D721Med (cell line): ENCODE measurements at regions not wholly inside any gene's neighbourhood (a gene's known extent, or its start where the extent isn't known, plus 50 kb on each side); places are given as distances from the start of the nearest gene placed in this dataset.
A peak's percentile ranks its signal among the peaks of the same experiment; 100 is the strongest.

Experiments
- DNase-seq: peaks from one replicate; pipeline ENCODE4 v3.0.0; 2011; ENCODE audit warnings: low spot score; ENCODE audit not compliant: insufficient read length
- FAIRE-seq: peaks from 2 replicates; lab custom pipeline; 2011; peaks lifted over from hg19 to GRCh38; lab: Jason Lieb, UNC
- TF ChIP-seq, protein P1 (sequence below): IDR thresholded peaks from 2 replicates; pipeline ENCODE4 v1.5.1; 2012; ENCODE audit warnings: mild to moderate bottlenecking, control low read depth; ENCODE audit not compliant: insufficient read depth; ENCODE audit errors: missing control alignments

DNA sequence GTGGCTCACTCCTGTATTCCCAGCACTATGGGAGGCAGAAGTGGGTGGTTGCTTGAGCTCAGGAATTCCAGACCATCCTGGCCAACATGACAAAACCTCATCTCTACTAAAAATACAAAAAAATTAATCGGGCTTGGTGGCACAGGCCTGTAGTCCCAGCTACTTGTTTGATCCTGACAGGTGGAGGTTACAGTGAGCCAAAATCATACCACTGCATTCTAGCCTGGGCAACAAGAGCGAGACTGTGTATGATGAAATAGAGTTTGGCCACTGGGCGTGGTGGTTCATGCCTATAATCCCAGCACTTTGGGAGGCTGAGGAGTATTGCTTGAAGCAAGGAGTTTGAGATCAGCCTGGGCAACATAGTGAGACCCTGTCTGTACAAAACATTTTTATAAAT is 173.3 kb downstream of the TANC2 start:
- no peak for DNase-seq
- FAIRE-seq: no peak
- TF ChIP-seq, protein P1, sequence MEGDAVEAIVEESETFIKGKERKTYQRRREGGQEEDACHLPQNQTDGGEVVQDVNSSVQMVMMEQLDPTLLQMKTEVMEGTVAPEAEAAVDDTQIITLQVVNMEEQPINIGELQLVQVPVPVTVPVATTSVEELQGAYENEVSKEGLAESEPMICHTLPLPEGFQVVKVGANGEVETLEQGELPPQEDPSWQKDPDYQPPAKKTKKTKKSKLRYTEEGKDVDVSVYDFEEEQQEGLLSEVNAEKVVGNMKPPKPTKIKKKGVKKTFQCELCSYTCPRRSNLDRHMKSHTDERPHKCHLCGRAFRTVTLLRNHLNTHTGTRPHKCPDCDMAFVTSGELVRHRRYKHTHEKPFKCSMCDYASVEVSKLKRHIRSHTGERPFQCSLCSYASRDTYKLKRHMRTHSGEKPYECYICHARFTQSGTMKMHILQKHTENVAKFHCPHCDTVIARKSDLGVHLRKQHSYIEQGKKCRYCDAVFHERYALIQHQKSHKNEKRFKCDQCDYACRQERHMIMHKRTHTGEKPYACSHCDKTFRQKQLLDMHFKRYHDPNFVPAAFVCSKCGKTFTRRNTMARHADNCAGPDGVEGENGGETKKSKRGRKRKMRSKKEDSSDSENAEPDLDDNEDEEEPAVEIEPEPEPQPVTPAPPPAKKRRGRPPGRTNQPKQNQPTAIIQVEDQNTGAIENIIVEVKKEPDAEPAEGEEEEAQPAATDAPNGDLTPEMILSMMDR: no peak

DNA sequence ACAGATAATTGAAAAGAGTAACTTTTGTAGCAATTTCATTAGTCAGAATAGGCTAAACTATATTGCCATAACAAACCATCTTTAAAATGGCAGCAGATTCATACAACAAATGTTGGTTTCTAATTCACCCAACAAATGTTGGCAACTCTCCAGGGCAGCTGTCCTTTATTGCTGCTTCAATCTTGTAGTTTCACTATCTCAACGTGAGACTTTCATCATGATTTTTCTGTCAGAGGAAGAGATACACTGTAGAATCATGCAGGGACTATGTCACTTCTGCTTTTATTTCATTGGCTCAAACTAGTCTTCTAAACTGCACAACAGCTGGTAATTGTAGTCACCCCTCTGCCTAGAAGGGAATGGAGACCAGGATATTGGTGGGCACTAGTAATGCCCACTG is 174.2 kb downstream of the TANC2 start:
- TF ChIP-seq, protein P1: no peak
- no peak for DNase-seq
- no peak for FAIRE-seq

- FAIRE-seq (no peak), DNase-seq (no peak)
- TF ChIP-seq, protein P1: no peak
These were observed 176.8 kb downstream of the TANC2 start for GRCh38 chr17:63142836-63143235.

GRCh38 chr17:63150490-63150889 is 184.5 kb downstream of the TANC2 start:
- DNase-seq: no peak
- TF ChIP-seq, protein P1: no peak
- peak; percentile 96 for FAIRE-seq

DNA sequence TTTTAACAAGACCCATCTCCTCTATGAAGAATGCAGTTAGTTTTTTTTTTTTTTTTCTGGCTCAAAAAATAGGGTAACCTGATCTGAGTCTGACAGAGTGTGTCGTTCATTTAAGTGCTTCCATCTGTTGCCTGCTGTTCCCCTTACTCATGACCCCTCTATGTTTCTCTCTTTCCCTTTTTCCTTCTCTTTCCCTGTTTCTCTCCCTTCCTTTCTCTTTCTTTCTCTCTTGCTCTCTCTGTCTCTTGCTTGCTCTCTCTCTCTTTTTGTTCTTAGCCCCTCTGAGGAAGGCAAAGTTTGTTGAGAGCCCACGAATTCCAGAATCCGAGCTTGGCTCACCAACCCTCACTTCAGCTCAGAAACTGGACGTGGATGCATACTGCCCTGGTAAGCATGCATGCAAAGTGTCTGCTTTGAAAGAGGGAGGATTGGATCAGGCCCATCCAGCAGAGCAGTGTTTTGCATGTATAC is 185.0 kb downstream of the TANC2 start:
- FAIRE-seq (no peak), DNase-seq (no peak)
- TF ChIP-seq, protein P1: no peak

DNA sequence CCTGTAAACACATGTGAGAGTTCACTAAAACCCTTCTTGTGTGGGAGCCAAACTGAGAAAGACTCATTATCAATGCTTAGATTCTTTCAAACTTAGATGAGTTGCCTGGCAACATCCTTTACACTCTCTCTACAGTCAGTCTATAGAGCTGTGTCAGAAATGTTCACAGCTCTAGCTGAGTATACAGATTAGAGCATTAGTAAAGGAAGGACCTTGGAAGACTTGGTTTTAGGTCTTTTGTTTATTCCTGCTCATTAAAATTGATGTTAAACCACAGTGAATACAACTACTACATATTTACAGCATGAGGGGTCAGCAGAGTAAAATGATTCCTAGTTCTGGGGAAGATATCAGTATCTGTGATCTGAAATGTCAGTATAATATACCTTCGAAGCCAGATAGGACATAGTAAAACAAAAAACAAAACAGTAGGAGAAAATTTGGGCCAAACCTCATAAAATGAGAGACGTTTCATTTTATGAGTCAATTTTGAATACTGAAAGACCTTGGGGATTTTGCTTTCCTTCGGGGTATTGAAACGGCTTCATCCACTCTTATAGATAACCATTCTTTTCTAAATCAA is 186.0 kb downstream of the TANC2 start:
- TF ChIP-seq, protein P1: no peak
- FAIRE-seq (no peak), DNase-seq (no peak)

- FAIRE-seq: no peak
- TF ChIP-seq, protein P1: no peak
- DNase-seq: no peak
These were observed 187.5 kb downstream of the TANC2 start for GRCh38 chr17:63153488-63153887.
